Left renal cortex interstitium (tissue), 4 donors: ENCODE measurements at regions not wholly inside any gene's neighbourhood (a gene's known extent, or its start where the extent isn't known, plus 50 kb on each side); places are given as distances from the start of the nearest gene placed in this dataset.
A peak's percentile ranks its signal among the peaks of the same experiment; 100 is the strongest.
"Not testable (repeated sequence)": the region's sequence is repeated elsewhere in the genome, so short reads cannot be mapped to it uniquely, and the experiment has no call there.

ENCODE experiments used
- DNase-seq, 4 donors: peaks; one replicate each; pipeline ENCODE4 v3.0.0-alpha.2; 2013; ENCODE audit warnings: low read depth in 4 of 4, low spot score in 2 of 4, missing footprints in 1 of 4

- no peak for DNase-seq
Observed at GRCh38 chr20:1811621-1812498, 83.3 kb upstream of the SIRPA start.

DNA sequence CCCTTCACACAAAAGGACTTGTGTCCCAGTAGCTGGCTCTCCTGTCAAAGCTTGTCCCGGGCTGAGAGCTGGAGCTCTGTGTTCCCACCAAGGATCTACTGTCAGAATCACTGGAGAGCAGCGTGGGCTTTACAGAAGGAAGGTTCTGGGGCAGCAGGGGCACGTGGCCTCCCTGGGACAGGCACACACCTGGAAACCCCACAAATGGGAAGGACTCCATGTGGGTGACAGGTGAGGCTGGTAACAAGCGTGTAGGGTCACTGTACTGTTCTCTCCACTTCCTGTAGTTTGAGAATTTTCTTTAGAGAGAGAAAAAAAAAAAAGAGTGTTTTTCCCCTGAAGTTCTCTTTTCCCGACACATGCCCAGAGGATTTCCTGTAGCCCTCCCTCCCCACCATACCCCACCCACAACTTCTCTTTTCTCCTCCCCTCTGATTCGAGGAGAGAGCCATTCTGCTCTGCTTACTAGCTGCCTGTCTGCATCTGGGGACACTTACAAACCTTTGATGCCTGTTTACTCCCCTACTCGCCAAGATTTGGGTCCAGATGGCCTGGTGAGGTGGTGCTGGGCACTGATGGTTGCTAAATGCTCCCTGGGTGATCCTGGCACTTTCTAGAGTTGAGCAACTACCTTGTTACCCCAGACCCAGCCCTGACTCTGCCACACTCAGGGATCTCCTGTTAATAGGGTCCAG lies 84.1 kb upstream of the SIRPA start:
- no peak for DNase-seq

GRCh38 chr20:1810572-1810925 lies 84.7 kb upstream of the SIRPA start:
- no peak for DNase-seq

DNA sequence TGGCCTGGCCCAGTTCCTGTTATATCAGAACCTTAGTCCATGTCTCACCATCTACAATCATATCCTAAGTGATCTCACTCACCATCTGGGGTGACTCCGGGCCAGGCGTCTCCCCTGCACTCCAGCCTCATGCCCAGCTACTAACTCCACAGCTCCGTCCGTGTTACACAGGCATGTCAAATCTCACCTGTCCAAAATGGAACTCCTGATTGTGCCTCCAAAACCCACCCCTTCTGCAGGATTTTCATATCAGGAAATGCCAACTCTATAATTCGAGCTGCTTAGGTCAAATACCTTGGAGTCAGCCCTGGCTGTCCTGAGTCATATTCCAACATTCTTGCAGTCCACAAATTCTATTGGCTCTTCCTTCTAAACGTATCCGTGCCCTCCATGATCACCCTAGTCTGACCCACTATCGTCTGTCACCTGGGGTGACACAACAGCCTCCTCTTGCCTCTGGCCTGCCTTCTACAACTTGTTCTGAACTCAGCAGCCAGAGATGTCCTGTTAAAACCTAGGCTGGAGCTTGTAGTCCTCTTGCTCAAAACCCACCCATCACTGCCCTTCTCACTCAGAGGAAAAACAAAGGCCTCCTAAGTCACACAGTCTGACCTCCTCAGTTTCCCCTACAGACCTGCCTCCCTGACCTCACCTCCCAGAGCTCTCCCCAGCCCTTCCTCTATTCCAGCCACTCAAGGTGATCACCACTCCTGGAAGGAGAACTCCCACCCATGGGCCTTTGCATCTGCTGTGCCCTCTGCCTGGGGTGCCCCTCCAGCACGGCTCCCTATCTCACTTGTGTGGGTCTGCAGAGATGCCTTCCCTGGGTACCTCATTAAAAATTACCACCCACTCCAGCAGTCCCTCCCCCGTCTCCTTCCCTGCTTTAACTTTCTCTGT lies 85.3 kb upstream of the SIRPA start:
- no peak for DNase-seq

- DNase-seq = no peak
Observed at GRCh38 chr20:1809131-1809572, 86.1 kb upstream of the SIRPA start.

GRCh38 chr20:1808101-1808500 lies 87.1 kb upstream of the SIRPA start:
- DNase-seq = no peak

DNA sequence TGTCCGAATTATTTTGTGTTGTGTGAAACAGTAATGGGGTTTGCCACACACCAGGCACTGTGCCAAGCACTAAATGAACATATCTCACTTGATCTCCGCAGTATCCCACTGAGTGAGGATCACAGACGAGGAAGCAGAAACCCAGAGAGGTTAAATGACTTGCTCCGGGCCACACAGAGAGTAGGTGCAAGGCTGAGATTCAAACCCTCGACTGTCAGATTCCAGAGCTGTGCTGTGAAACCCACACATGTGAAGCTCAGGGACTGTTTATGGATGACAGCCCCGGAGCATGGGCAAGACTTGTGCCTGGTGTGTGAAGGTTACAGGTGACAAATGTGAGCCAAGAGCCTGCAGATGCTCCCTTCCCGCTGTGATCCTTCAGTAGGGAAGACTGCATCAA lies 87.8 kb upstream of the SIRPA start:
- no peak for DNase-seq

- DNase-seq = no peak
Observed at GRCh38 chr20:1806456-1806855, 88.8 kb upstream of the SIRPA start.

GRCh38 chr20:1805816-1806215 lies 89.4 kb upstream of the SIRPA start:
- DNase-seq = no peak

DNA sequence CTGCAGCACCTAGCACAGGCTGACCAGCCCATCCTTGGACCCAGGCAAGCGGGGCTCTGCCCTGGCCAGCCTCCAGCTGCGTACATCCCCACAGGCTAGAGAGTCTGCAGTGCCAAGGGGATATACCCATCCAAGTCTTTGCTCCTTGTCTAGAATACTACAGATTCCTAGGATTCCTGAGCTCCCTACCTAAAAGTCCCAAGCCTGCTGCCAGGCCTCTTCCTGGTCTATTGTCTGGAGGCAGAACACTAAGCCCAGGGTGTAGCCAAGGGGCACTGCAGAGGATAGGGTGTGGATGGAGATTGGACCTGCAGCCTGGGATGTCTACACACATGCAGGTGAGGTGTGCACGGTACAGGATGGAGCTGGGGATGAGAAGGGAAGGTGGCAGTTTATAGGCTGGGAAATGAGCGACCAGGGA lies 90.0 kb upstream of the SIRPA start:
- no peak for DNase-seq

GRCh38 chr20:1804554-1804956 lies 90.7 kb upstream of the SIRPA start:
- DNase-seq = no peak

GRCh38 chr20:1803932-1804501 lies 91.2 kb upstream of the SIRPA start:
- DNase-seq = no peak

DNA sequence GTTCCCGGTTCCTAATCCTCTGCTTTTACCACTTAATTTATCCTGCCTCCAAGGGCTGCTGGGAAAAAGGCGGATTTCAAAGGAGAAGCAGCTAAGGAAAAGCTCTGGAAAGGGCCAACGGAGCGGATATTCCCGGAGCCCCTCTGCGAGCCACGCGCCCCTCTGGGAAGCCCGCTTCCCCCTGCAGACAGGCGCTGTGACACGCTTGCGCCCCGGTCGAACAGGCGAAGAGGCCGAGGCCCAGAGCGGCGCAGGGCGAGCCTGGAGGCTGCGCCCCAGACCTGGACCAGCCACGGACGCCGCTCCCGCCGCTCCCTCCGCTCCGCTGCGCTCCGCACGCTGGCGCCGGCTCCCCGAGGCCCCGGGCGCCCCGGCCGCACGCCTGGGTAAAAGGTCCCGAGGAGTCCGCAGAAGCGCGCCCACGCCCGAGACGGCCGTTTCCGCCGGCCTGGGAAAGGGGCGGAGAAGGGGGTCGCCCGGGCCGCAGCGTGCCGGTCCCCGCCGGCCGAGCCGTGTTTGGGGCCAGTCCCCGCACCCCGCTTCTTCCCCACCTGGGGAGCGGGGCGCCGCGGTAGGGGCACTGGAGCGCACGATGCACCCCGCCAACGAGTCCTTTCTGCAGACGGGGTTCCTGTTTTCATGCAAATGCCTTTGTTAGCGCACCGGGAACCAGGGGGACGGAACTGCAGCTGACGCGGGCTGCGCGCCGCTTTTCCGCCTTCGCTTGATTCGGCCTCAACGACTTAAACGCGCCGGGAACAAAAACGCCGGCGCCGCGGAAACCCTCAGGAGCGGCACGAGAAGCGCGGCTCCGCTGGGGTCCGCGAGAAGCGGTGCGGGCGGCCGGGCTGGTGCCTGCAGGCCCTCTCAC lies 91.9 kb upstream of the SIRPA start:
- peak in 1 of 4 donors; percentile 55 for DNase-seq

GRCh38 chr20:1802385-1803060 lies 92.7 kb upstream of the SIRPA start:
- peak in 2 of 4 donors; percentile 52 to 64 for DNase-seq

- no peak for DNase-seq
Observed at GRCh38 chr20:1801929-1802306, 93.3 kb upstream of the SIRPA start.

GRCh38 chr20:1801225-1801928 lies 93.8 kb upstream of the SIRPA start:
- no peak for DNase-seq

- no peak for DNase-seq
Observed at GRCh38 chr20:1800777-1801176, 94.4 kb upstream of the SIRPA start.

DNA sequence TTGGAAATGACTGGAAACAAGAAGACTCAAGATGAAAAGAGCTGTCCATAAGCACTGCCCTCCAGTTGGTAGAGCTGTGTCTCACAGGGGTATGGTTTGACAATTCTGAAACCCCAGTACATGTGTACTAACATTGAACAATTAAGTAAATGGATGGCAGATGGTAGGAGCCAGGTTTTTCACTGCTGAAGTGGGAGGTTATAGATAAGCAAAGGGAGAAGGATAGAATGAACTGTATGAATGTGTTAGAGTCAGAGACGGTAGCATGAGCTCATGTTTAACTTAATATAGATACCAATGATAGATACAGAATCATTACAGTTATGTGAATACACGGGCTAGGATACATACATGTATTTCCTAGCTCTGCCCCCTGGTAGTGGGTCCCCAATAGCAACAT lies 95.0 kb upstream of the SIRPA start:
- DNase-seq = no peak

DNA sequence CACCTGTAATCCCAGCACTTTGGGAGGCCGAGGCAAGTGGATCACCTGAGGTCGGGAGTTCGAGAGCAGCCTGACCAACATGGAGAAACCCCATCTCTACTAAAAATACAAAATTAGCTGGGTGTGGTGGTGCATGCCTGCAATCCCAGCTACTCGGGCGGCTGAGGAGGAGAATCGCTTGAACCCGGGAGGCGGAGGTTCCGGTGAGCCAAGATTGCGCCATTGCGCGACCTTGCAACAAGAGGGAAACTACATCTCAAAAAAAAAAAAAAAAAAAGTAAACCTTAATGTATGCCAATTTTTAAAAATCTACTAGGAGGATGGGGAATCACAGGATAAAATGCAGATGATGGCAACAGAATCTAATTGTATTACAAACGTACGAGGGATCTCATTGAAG lies 95.5 kb upstream of the SIRPA start:
- DNase-seq = not testable (repeated sequence)
